B cell (primary cell): ENCODE measurements at regions not wholly inside any gene's neighbourhood (a gene's known extent, or its start where the extent isn't known, plus 50 kb on each side); places are given as distances from the start of the nearest gene placed in this dataset.

Source experiments
- ATAC-seq: fragments of 200-7000 bp; cut with Tn5 transposase; one replicate; pipeline ENCODE4 v1.10.0; 2021; ENCODE audit warnings: low read depth, mild to moderate bottlenecking, moderate number of reproducible peaks, moderate library complexity
- CTCF ChIA-PET: fragments of 350-600 bp; sonication (Branson Sonifier 250); formaldehyde crosslinking; loops from one replicate; lab custom pipeline; 2021; ENCODE audit warnings: antibody characterized with exemption, inconsistent platforms; lab: Charles Lee
- POLR2A ChIA-PET: fragments of 350-600 bp; sonication (Branson Sonifier 250); formaldehyde crosslinking; loops from one replicate; lab custom pipeline; 2021; ENCODE audit warnings: antibody characterized with exemption; lab: Charles Lee
- DNase-seq: peaks from one replicate; pipeline ENCODE4 v3.0.0; 2013
- H2AFZ ChIP-seq: 2 replicates; pipeline ENCODE4 v1.6.1; 2012; ENCODE audit warnings: mild to moderate bottlenecking, low read depth, low read length; ENCODE audit not compliant: insufficient read depth, poor library complexity, severe bottlenecking
- H3K27ac ChIP-seq, 2 donors: 1 replicate in 1 of 2; 2 replicates in 1 of 2; pipeline ENCODE4 v1.5.1; 2012 to 2013; ENCODE audit warnings: low read length in 2 of 2, mild to moderate bottlenecking in 2 of 2, moderate library complexity in 1 of 2
- H3K27me3 ChIP-seq, 4 experiments: fragments of 200-600 bp in 1 of 4; sonication (generic) in 1 of 4; replicated peaks in 1 of 4; 1 replicate in 2 of 4; 2 replicates in 2 of 4; pipeline versions ENCODE4 v1.6.1 to v1.7.0; 2013 to 2016; ENCODE audit warnings: low read length in 3 of 4, mild to moderate bottlenecking in 2 of 4, mixed read lengths in 1 of 4, moderate library complexity in 1 of 4; ENCODE audit not compliant: insufficient read depth in 4 of 4, control insufficient read depth in 3 of 4; ENCODE audit errors: control extremely low read depth in 1 of 4
- H3K36me3 ChIP-seq, 2 experiments: replicated peaks in 1 of 2; 1 replicate in 1 of 2; 2 replicates in 1 of 2; pipeline versions ENCODE4 v1.6.1 to v1.7.1; 2013; ENCODE audit warnings: low read length in 1 of 2; ENCODE audit not compliant: insufficient read depth in 2 of 2, control insufficient read depth in 1 of 2; ENCODE audit errors: control extremely low read depth in 1 of 2, extremely low read depth in 1 of 2
- H3K4me1 ChIP-seq, 2 donors: fragments of 200-600 bp in 1 of 2; sonication (generic) in 1 of 2; 1 replicate in 1 of 2; 2 replicates in 1 of 2; pipeline versions ENCODE4 v1.5.1 to v1.6.1; 2013 to 2017; ENCODE audit warnings: low read length in 2 of 2; ENCODE audit not compliant: control insufficient read depth in 2 of 2, insufficient read depth in 2 of 2
- H3K4me2 ChIP-seq: replicated peaks from 2 replicates; pipeline ENCODE3; 2012; ENCODE audit warnings: mild to moderate bottlenecking, low read depth, low read length; ENCODE audit not compliant: poor library complexity, severe bottlenecking
- H3K4me3 ChIP-seq, 5 experiments: fragments of 200-600 bp in 1 of 5; sonication (generic) in 1 of 5; 1 replicate in 3 of 5; 2 replicates in 2 of 5; pipeline versions ENCODE4 v1.5.1 to v1.7.0; 2011 to 2016; ENCODE audit warnings: low read length in 4 of 5, mild to moderate bottlenecking in 4 of 5, low read depth in 2 of 5, control low read depth in 1 of 5, moderate library complexity in 1 of 5; ENCODE audit not compliant: insufficient read depth in 1 of 5; ENCODE audit errors: control extremely low read depth in 1 of 5, extremely low read depth in 1 of 5
- H3K79me2 ChIP-seq: fragments of 200-600 bp; sonication (generic); one replicate; pipeline ENCODE4 v1.6.0; 2016; ENCODE audit warnings: low read length; ENCODE audit not compliant: control insufficient read depth, insufficient read depth
- H3K9ac ChIP-seq: fragments of 200-600 bp; sonication (generic); 2 replicates; pipeline ENCODE4 v1.6.1; 2017; ENCODE audit warnings: mild to moderate bottlenecking, low read length, moderate library complexity
- H3K9me3 ChIP-seq, 3 donors: one replicate each; pipeline versions ENCODE4 v1.6.1 to v1.7.1; 2013; ENCODE audit warnings: low read length in 2 of 3; ENCODE audit not compliant: control insufficient read depth in 2 of 3, insufficient read depth in 1 of 3; ENCODE audit errors: control extremely low read depth in 1 of 3
- H4K20me1 ChIP-seq: 2 replicates; pipeline ENCODE4 v1.6.0; 2012; ENCODE audit warnings: mild to moderate bottlenecking, low read length; ENCODE audit not compliant: insufficient read depth, control insufficient read depth, poor library complexity, severe bottlenecking
- H3K27ac Mint-ChIP-seq: one replicate; pipeline ENCODE4 v1.8.0; 2021; ENCODE audit warnings: mixed read lengths
- H3K27me3 Mint-ChIP-seq: one replicate; pipeline ENCODE4 v1.8.0; 2021; ENCODE audit warnings: mixed read lengths
- H3K4me1 Mint-ChIP-seq: one replicate; pipeline ENCODE4 v1.8.0; 2021; ENCODE audit warnings: mixed read lengths
- H3K4me3 Mint-ChIP-seq: one replicate; pipeline ENCODE4 v1.8.0; 2021; ENCODE audit warnings: mixed read lengths
- H3K9me3 Mint-ChIP-seq: one replicate; pipeline ENCODE4 v1.8.0; 2022; ENCODE audit warnings: mixed read lengths; ENCODE audit not compliant: insufficient read depth
- EZH2 ChIP-seq: IDR thresholded peaks from 2 replicates; pipeline ENCODE4 v1.6.1; 2012; ENCODE audit warnings: borderline replicate concordance, low read depth, mild to moderate bottlenecking, moderate library complexity, low read length; ENCODE audit not compliant: insufficient read depth, poor library complexity, severe bottlenecking
- WGBS: methylation state at CpG from one replicate; pipeline ENCODE4 v1.1.5; 2013; ENCODE audit warnings: missing lambda C conversion rate; ENCODE audit not compliant: insufficient coverage; 5-methylcytosine and 5-hydroxymethylcytosine counted together
- intact Hi-C: fragments of 100-400 bp; cut with micrococcal nuclease; formaldehyde crosslinking; loops from one replicate; pipeline ENCODE4 v1.10.0; 2022
- TF ChIP-seq, protein P1 (sequence below): fragments of 200-600 bp; IDR thresholded peaks from one replicate; pipeline ENCODE4 v1.8.0; 2022; ENCODE audit warnings: antibody characterized with exemption, mild to moderate bottlenecking

GRCh38 chr17:77329741-77330531, 189.2 kb downstream of the SEC14L1 start:
- Mint-ChIP-seq H3K27me3 (no peaks in the 10 kb centered on the region), H3K4me1 (peaks cover 68% of the 10 kb centered on the region), H3K27ac (no peak overlapping the region), H3K4me3 (no peak overlapping the region), H3K9me3 (peaks cover 2% of the 10 kb centered on the region)
- Histone ChIP-seq H4K20me1 (no peaks in the 10 kb centered on the region), H3K9me3 (peaks cover 0 to 1% (median 0%) of the 10 kb centered on the region in 3 donors), H3K36me3 (no peaks in the 10 kb centered on the region), H3K9ac (no peak overlapping the region), H3K4me3 (no peak overlapping the region), H3K79me2 (peaks cover 6% of the 10 kb centered on the region), H3K27ac (no peak overlapping the region), H3K4me1 (peaks cover 54 to 81% of the 10 kb centered on the region in 2 donors), H2AFZ (no peak overlapping the region), H3K27me3 (no peaks in the 10 kb centered on the region), H3K4me2 (no peak overlapping the region)
- WGBS = 93% methylated on average over 19 of the region's 21 CpGs
- ATAC-seq (no peak), DNase-seq (no peak)
- ChIA-PET CTCF (interaction anchor here (1.2 to 9.4 kb wide), 9 partner anchors 70 to 683 kb away, joined by 4 to 169 read pairs (median 25); no protein-coding TSS in a partner anchor), POLR2A (interaction anchor here (2.0 to 2.5 kb wide), 3 partner anchors 71 to 165 kb away, joined by 6 to 10 read pairs (median 6); no protein-coding TSS in a partner anchor)
- no peak for TF ChIP-seq EZH2
- TF ChIP-seq, protein P1, sequence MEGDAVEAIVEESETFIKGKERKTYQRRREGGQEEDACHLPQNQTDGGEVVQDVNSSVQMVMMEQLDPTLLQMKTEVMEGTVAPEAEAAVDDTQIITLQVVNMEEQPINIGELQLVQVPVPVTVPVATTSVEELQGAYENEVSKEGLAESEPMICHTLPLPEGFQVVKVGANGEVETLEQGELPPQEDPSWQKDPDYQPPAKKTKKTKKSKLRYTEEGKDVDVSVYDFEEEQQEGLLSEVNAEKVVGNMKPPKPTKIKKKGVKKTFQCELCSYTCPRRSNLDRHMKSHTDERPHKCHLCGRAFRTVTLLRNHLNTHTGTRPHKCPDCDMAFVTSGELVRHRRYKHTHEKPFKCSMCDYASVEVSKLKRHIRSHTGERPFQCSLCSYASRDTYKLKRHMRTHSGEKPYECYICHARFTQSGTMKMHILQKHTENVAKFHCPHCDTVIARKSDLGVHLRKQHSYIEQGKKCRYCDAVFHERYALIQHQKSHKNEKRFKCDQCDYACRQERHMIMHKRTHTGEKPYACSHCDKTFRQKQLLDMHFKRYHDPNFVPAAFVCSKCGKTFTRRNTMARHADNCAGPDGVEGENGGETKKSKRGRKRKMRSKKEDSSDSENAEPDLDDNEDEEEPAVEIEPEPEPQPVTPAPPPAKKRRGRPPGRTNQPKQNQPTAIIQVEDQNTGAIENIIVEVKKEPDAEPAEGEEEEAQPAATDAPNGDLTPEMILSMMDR = no peak
- intact Hi-C loops = loop anchor here (2.0 to 5.0 kb wide), 5 partner anchors 48 to 552 kb away; no protein-coding TSS in a partner anchor

GRCh38 chr17:77330602-77331081, 189.9 kb downstream of the SEC14L1 start:
- H3K4me1 ChIP-seq = peaks cover 48 to 74% of the 10 kb centered on the region in 2 donors
- H3K27ac ChIP-seq = no peak overlapping the region
- no peak for ATAC-seq
- H4K20me1 ChIP-seq = no peaks in the 10 kb centered on the region
- H3K4me3 ChIP-seq = no peak overlapping the region
- ChIA-PET POLR2A (interaction anchor here (0.7 to 2.5 kb wide), 7 partner anchors 10 to 166 kb away, joined by 3 to 10 read pairs (median 6); no protein-coding TSS in a partner anchor), CTCF (interaction anchor here (0.7 to 9.4 kb wide), 25 partner anchors 8 to 683 kb away, joined by 3 to 169 read pairs (median 6); no protein-coding TSS in a partner anchor)
- Mint-ChIP-seq H3K4me3 (no peak overlapping the region), H3K9me3 (no peaks in the 10 kb centered on the region), H3K27ac (no peak overlapping the region), H3K27me3 (no peaks in the 10 kb centered on the region), H3K4me1 (peaks cover 61% of the 10 kb centered on the region)
- 94% methylated on average over 10 of the region's 10 CpGs for WGBS
- no peaks in the 10 kb centered on the region for H3K27me3 ChIP-seq
- H3K79me2 ChIP-seq = peaks cover 6% of the 10 kb centered on the region
- H3K9ac ChIP-seq = no peak overlapping the region
- no peak overlapping the region for H3K4me2 ChIP-seq
- no peak for DNase-seq
- H3K36me3 ChIP-seq = no peaks in the 10 kb centered on the region
- no peaks in the 10 kb centered on the region for H3K9me3 ChIP-seq
- intact Hi-C loops = loop anchor here (1.0 to 5.0 kb wide), 7 partner anchors 44 to 684 kb away; no protein-coding TSS in a partner anchor
- H2AFZ ChIP-seq = no peak overlapping the region
- TF ChIP-seq, protein P1 = no peak
- no peak for TF ChIP-seq EZH2
